HepG2 (cell line): ENCODE measurements at regions not wholly inside any gene's neighbourhood (a gene's known extent, or its start where the extent isn't known, plus 50 kb on each side); places are given as distances from the start of the nearest gene placed in this dataset.

Experiments used
- ATAC-seq: fragments of 200-7000 bp; cut with Tn5 transposase; 3 replicates; pipeline ENCODE4 v1.9.1; 2020; ENCODE audit warnings: mild to moderate bottlenecking, moderate library complexity
- BruUV-seq: library from RNA; stranded (reverse); fragments of 400-500 nt; replicated peaks from 2 replicates; lab custom pipeline; 2021; lab: Mats Ljungman, UMichigan
- CTCF ChIA-PET: fragments of 300-600 bp; formaldehyde crosslinking; extraction: SDS; loops from one replicate; lab custom pipeline; 2021; ENCODE audit warnings: low total read pairs, inconsistent platforms, low intra/inter-chr PET ratio; lab: Yijun Ruan, JAX
- POLR2A ChIA-PET: fragments of 350-600 bp; sonication (Branson Sonifier 250); formaldehyde crosslinking; loops from one replicate; lab custom pipeline; 2020; ENCODE audit warnings: antibody characterized with exemption, inconsistent platforms; lab: Yijun Ruan, JAX
- DNase-seq: peaks from one replicate; pipeline ENCODE4 v3.0.0-alpha.2; 2015; ENCODE audit warnings: low spot score
- FAIRE-seq: peaks from 3 replicates; lab custom pipeline; 2011; peaks lifted over from hg19 to GRCh38; lab: Jason Lieb, UNC
- H2AFZ ChIP-seq: one replicate; pipeline ENCODE4 v1.6.1; 2011; ENCODE audit warnings: low read length, inconsistent platforms
- H3K27ac ChIP-seq: fragments of 300-600 bp; 3 replicates; pipeline ENCODE4 v1.8.0; 2011; ENCODE audit warnings: mixed run types, mild to moderate bottlenecking, mixed read lengths, low read length, inconsistent platforms; ENCODE audit not compliant: insufficient read depth; ENCODE audit errors: extremely low read length
- H3K27me3 ChIP-seq, 2 experiments: fragments of 200-600 bp in 1 of 2; 2 replicates in 1 of 2; 3 replicates in 1 of 2; pipeline versions ENCODE4 v1.6.0 to v1.8.0; 2011; ENCODE audit warnings: low read length in 2 of 2, mild to moderate bottlenecking in 2 of 2, moderate library complexity in 2 of 2, inconsistent platforms in 1 of 2; ENCODE audit not compliant: insufficient read depth in 2 of 2, control insufficient read depth in 1 of 2
- H3K36me3 ChIP-seq, 2 experiments: fragments of 200-600 bp in 1 of 2; replicated peaks in 1 of 2; 2 replicates in 1 of 2; 3 replicates in 1 of 2; pipeline versions ENCODE4 v1.5.1 to v1.8.0; 2011; ENCODE audit warnings: low read length in 2 of 2, inconsistent platforms in 1 of 2; ENCODE audit not compliant: insufficient read depth in 2 of 2, control insufficient read depth in 1 of 2
- H3K4me1 ChIP-seq: 2 replicates; pipeline ENCODE4 v1.5.1; 2012; ENCODE audit warnings: low read length, inconsistent platforms; ENCODE audit not compliant: insufficient read depth
- H3K4me2 ChIP-seq: 2 replicates; pipeline ENCODE4 v1.6.0; 2011; ENCODE audit warnings: low read depth, low read length, inconsistent platforms
- H3K4me3 ChIP-seq, 3 experiments: fragments of 200-600 bp in 1 of 3; sonication (generic), shearing (Covaris generic) in 1 of 3; replicated peaks in 1 of 3; 2 replicates each; pipeline ENCODE4 v1.5.1; 2011 to 2016; ENCODE audit warnings: low read length in 3 of 3, inconsistent platforms in 2 of 3, low read depth in 2 of 3, mild to moderate bottlenecking in 2 of 3, control low read depth in 1 of 3, mixed read lengths in 1 of 3; ENCODE audit not compliant: insufficient read depth in 1 of 3
- H3K79me2 ChIP-seq: one replicate; pipeline ENCODE4 v1.6.1; 2011; ENCODE audit warnings: low read length, inconsistent platforms; ENCODE audit not compliant: insufficient read depth
- H3K9ac ChIP-seq: 2 replicates; pipeline ENCODE4 v1.6.0; 2011; ENCODE audit warnings: mild to moderate bottlenecking, low read depth, low read length, inconsistent platforms; ENCODE audit not compliant: insufficient read depth
- H3K9me3 ChIP-seq: 2 replicates; pipeline ENCODE4 v1.5.1; 2012; ENCODE audit warnings: mild to moderate bottlenecking, low read length
- H4K20me1 ChIP-seq: 2 replicates; pipeline ENCODE4 v1.6.0; 2011; ENCODE audit warnings: inconsistent platforms, mild to moderate bottlenecking, low read length, moderate library complexity; ENCODE audit not compliant: insufficient read depth
- E2F1 ChIP-seq: sonication (generic); formaldehyde crosslinking; IDR thresholded peaks from 2 replicates; pipeline ENCODE4 v1.5.0; 2020; ENCODE audit warnings: missing genetic modification reagents
- FOSL1 ChIP-seq: sonication (generic); formaldehyde crosslinking; IDR thresholded peaks from 2 replicates; pipeline ENCODE4 v1.9.0; 2021; ENCODE audit warnings: missing genetic modification reagents, borderline replicate concordance
- KDM1A ChIP-seq: IDR thresholded peaks from 2 replicates; pipeline ENCODE4 v1.6.1; 2016; ENCODE audit warnings: missing compliant biosample characterization
- ZBTB40 ChIP-seq, 2 experiments: fragments of 450-650 bp in 1 of 2; sonication (generic) in 1 of 2; formaldehyde crosslinking in 1 of 2; IDR thresholded peaks; 2 replicates each; pipeline versions ENCODE4 v1.6.1 to v1.8.0; 2016 to 2022; ENCODE audit warnings: antibody characterized with exemption in 1 of 2, mild to moderate bottlenecking in 1 of 2, missing genetic modification reagents in 1 of 2
- ZNF512 ChIP-seq: sonication (generic); formaldehyde crosslinking; IDR thresholded peaks from 2 replicates; pipeline ENCODE4 v1.4.0; 2020; ENCODE audit warnings: mild to moderate bottlenecking, missing genetic modification reagents
- WGBS: methylation state at CpG from one replicate; pipeline ENCODE4 v1.1.6; 2017; ENCODE audit warnings: low lambda C conversion rate; 5-methylcytosine and 5-hydroxymethylcytosine counted together
- in situ Hi-C: cut with HindIII; loops from 2 replicates; pipeline ENCODE4 v1.10.0; 2017; ENCODE audit warnings: low pct_unique_long_range_greater_than_20kb; ENCODE audit not compliant: extremely low pct_ligation_motif_present
- intact Hi-C: fragments of 100-400 bp; cut with micrococcal nuclease; formaldehyde crosslinking; loops from one replicate; pipeline ENCODE4 v1.10.0; 2022; ENCODE audit not compliant: unreplicated experiment

- under 1% methylated on average over 5 of the region's 5 CpGs for WGBS
- FAIRE-seq (no peak), DNase-seq (no peak), ATAC-seq (no peak)
- Histone ChIP-seq H4K20me1 (no peaks in the 10 kb centered on the region), H3K9ac (no peak overlapping the region), H3K4me3 (no peak overlapping the region), H3K36me3 (no peaks in the 10 kb centered on the region), H3K27me3 (peaks cover 0 to 35% of the 10 kb centered on the region in 2 experiments; a peak in 3 of 5 replicates), H3K27ac (no peak overlapping the region), H3K4me1 (no peaks in the 10 kb centered on the region), H2AFZ (no peak overlapping the region), H3K4me2 (no peak overlapping the region), H3K9me3 (no peaks in the 10 kb centered on the region), H3K79me2 (no peaks in the 10 kb centered on the region)
- no peak for TF ChIP-seq FOSL1 (CRISPR knock-in tag)
- TF ChIP-seq KDM1A (CRISPR knock-in tag): no peak
- no peak for TF ChIP-seq ZBTB40 (IDR thresholded peaks at IDR 0.05)
- peak; percentile 90 for TF ChIP-seq ZBTB40 (CRISPR knock-in tag; IDR thresholded peaks at IDR 0.05)
- TF ChIP-seq E2F1 (CRISPR knock-in tag): no peak
- TF ChIP-seq ZNF512 (CRISPR knock-in tag): no peak
- ChIA-PET CTCF (no interaction called here), POLR2A (no interaction called here)
- in situ Hi-C loops: no loop called here
- intact Hi-C loops: no loop called here
- no TSS peak for BruUV-seq
These were observed 285.4 kb downstream of the TFAP2C start for GRCh38 chr20:56914532-56914931.
